ENCODE measurements at regions not wholly inside any gene's neighbourhood (a gene's known extent, or its start where the extent isn't known, plus 50 kb on each side); places are given as distances from the start of the nearest gene placed in this dataset.

GRCh38 chr6:86215323-86215722 is 572.6 kb upstream of the SYNCRIP start:
- TF ChIP-seq YY1 (IDR thresholded peaks at IDR 0.05; ENCODE audit: insufficient read depth, insufficient read length) (no peak), SUZ12 (IDR thresholded peaks at IDR 0.05; ENCODE audit: extremely low read depth, insufficient read depth, insufficient read length) (no peak)

Data from NT2/D1 (cell line).